ENCODE measurements at regions not wholly inside any gene's neighbourhood (a gene's known extent, or its start where the extent isn't known, plus 50 kb on each side); places are given as distances from the start of the nearest gene placed in this dataset.

DNA sequence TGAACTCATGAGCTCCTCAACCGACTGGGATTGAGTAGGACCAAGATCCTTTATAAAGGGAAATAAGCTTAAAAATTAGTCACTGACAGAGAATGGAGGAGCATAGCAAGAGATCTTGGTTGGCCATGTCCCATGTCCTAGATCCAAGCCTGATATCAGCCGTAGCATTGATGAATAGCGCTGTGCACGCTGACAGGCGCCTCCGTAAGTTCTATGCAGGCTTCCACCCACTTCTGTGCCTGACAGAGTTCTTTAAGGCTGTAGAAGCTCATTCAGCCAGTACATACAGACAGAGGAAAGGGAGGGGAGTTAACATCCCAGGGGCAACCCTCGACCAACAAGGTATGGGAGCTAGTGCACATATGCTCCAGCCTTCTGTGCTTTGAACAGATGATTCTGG is 251.7 kb upstream of the TBC1D5 start:
- no CpG with 5 or more reads among the region's 7 CpGs for WGBS (ENCODE audit: extremely low coverage, insufficient read length, low lambda C conversion rate)
- Histone ChIP-seq H3K23me2 (ENCODE audit: insufficient read length, low read depth, low read length, poor library complexity, severe bottlenecking) (no peaks in the 10 kb centered on the region), H2AK5ac (ENCODE audit: insufficient read length, low read length) (no peak overlapping the region), H3K4me1 (ENCODE audit: insufficient read depth, low read length) (no peaks in the 10 kb centered on the region), H4K91ac (ENCODE audit: insufficient read length, low read depth, low read length) (no peak overlapping the region), H2BK12ac (ENCODE audit: insufficient read length, low read depth, low read length) (no peak overlapping the region), H3K14ac (ENCODE audit: insufficient read depth, low read length) (no peak overlapping the region), H2BK15ac (ENCODE audit: low read depth, low read length) (no peak overlapping the region), H3K4ac (ENCODE audit: low read depth, low read length) (no peak overlapping the region), H4K8ac (replicated peaks; ENCODE audit: insufficient read length, low read depth, low read length) (no peak overlapping the region), H3K79me2 (ENCODE audit: insufficient read depth, low read length) (no peaks in the 10 kb centered on the region), H2BK5ac (ENCODE audit: insufficient read length, low read length) (no peak overlapping the region), H2AFZ (ENCODE audit: low read length) (no peak overlapping the region), H3K56ac (ENCODE audit: insufficient read length, low read depth, low read length) (no peak overlapping the region), H2BK20ac (ENCODE audit: low read depth, low read length, poor library complexity, severe bottlenecking) (no peak overlapping the region), H4K20me1 (ENCODE audit: control insufficient read depth, insufficient read depth, insufficient read length) (no peaks in the 10 kb centered on the region), H3K27ac (ENCODE audit: insufficient read length, low read depth, low read length) (no peak overlapping the region), H3K23ac (ENCODE audit: insufficient read length, low read depth, low read length) (no peak overlapping the region), H3K18ac (ENCODE audit: insufficient read length, low read depth, low read length) (no peak overlapping the region), H3K27me3 (ENCODE audit: insufficient read depth, low read length) (no peaks in the 10 kb centered on the region), H3K79me1 (ENCODE audit: insufficient read depth, low read depth, low read length, poor library complexity, severe bottlenecking) (no peaks in the 10 kb centered on the region), H3K9me3 (ENCODE audit: control insufficient read depth, low read depth, low read length) (no peaks in the 10 kb centered on the region), H3T11ph (ENCODE audit: low read length) (no peak overlapping the region), H3K9ac (ENCODE audit: extremely low read depth, insufficient read length, low read length) (no peak overlapping the region), H3K4me2 (ENCODE audit: insufficient read depth, insufficient read length, low read length) (no peak overlapping the region), H4K5ac (ENCODE audit: insufficient read length, low read depth, low read length) (no peak overlapping the region), H2BK120ac (ENCODE audit: low read depth, low read length, poor library complexity, severe bottlenecking) (no peak overlapping the region)
- no peak overlapping the region; a peak in 1 of 7 replicates for H3K27ac Mint-ChIP-seq
- TF ChIP-seq, protein P1, sequence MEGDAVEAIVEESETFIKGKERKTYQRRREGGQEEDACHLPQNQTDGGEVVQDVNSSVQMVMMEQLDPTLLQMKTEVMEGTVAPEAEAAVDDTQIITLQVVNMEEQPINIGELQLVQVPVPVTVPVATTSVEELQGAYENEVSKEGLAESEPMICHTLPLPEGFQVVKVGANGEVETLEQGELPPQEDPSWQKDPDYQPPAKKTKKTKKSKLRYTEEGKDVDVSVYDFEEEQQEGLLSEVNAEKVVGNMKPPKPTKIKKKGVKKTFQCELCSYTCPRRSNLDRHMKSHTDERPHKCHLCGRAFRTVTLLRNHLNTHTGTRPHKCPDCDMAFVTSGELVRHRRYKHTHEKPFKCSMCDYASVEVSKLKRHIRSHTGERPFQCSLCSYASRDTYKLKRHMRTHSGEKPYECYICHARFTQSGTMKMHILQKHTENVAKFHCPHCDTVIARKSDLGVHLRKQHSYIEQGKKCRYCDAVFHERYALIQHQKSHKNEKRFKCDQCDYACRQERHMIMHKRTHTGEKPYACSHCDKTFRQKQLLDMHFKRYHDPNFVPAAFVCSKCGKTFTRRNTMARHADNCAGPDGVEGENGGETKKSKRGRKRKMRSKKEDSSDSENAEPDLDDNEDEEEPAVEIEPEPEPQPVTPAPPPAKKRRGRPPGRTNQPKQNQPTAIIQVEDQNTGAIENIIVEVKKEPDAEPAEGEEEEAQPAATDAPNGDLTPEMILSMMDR (conservative IDR thresholded peaks at IDR 0.05), result no peak
- H3K9me3 Mint-ChIP-seq, result no peaks in the 10 kb centered on the region
- no peak overlapping the region for H3K4me3 Mint-ChIP-seq
- peaks cover 0 to 6% of the 10 kb centered on the region in 2 experiments; a peak in 3 of 4 replicates for H3K4me1 Mint-ChIP-seq
- no peaks in the 10 kb centered on the region for H3K27me3 Mint-ChIP-seq (ENCODE audit: low read depth)
- no peaks in the 10 kb centered on the region; a peak in 1 of 7 replicates for H3K36me3 Mint-ChIP-seq (ENCODE audit: insufficient read depth in 1 of 3, low read depth in 3 of 3)
- no peak for DNase-seq
